NOMO-1 (cell line): ENCODE measurements at regions not wholly inside any gene's neighbourhood (a gene's known extent, or its start where the extent isn't known, plus 50 kb on each side); places are given as distances from the start of the nearest gene placed in this dataset.

Experiments
- DNase-seq, 2 experiments: peaks; one replicate each; lab custom pipeline; 2025; ENCODE audit not compliant: unreplicated experiment in 2 of 2; lab: John Stamatoyannopoulos, UW

- DNase-seq, result no peak
Measured at GRCh38 chr1:60488847-60489246, 415.3 kb upstream of the C1orf87 start.

GRCh38 chr1:60487565-60488345 lies 414.2 kb upstream of the C1orf87 start:
- DNase-seq, result no peak

- DNase-seq, result no peak
Measured at GRCh38 chr1:60483509-60483908, 409.9 kb upstream of the C1orf87 start.

- no peak for DNase-seq
Measured at GRCh38 chr1:60470246-60470645, 396.7 kb upstream of the C1orf87 start.

- DNase-seq, result no peak
Measured at GRCh38 chr1:60463786-60464185, 390.2 kb upstream of the C1orf87 start.

- no peak for DNase-seq
Measured at GRCh38 chr1:60463146-60463545, 389.6 kb upstream of the C1orf87 start.

- no peak for DNase-seq
Measured at GRCh38 chr1:60461925-60462595, 388.5 kb upstream of the C1orf87 start.

- DNase-seq, result no peak
Measured at GRCh38 chr1:60458111-60458510, 384.5 kb upstream of the C1orf87 start.

GRCh38 chr1:60449876-60450275 lies 376.3 kb upstream of the C1orf87 start:
- DNase-seq, result no peak

GRCh38 chr1:60448850-60449249 lies 375.3 kb upstream of the C1orf87 start:
- no peak for DNase-seq

GRCh38 chr1:60444680-60445079 lies 371.1 kb upstream of the C1orf87 start:
- no peak for DNase-seq

GRCh38 chr1:60436186-60436585 lies 362.6 kb upstream of the C1orf87 start:
- DNase-seq, result no peak

GRCh38 chr1:60431593-60431992 lies 358.0 kb upstream of the C1orf87 start:
- DNase-seq, result no peak

- DNase-seq, result no peak
Measured at GRCh38 chr1:60430375-60430774, 356.8 kb upstream of the C1orf87 start.

GRCh38 chr1:60428127-60428526 lies 354.6 kb upstream of the C1orf87 start:
- no peak for DNase-seq

- no peak for DNase-seq
Measured at GRCh38 chr1:60427701-60428100, 354.1 kb upstream of the C1orf87 start.

GRCh38 chr1:60427194-60427593 lies 353.6 kb upstream of the C1orf87 start:
- DNase-seq, result no peak

- DNase-seq, result no peak
Measured at GRCh38 chr1:60425528-60425927, 352.0 kb upstream of the C1orf87 start.

GRCh38 chr1:60423146-60423780 lies 349.7 kb upstream of the C1orf87 start:
- DNase-seq, result no peak

GRCh38 chr1:60421965-60422364 lies 348.4 kb upstream of the C1orf87 start:
- DNase-seq, result no peak

GRCh38 chr1:60419023-60419422 lies 345.5 kb upstream of the C1orf87 start:
- no peak for DNase-seq

- no peak for DNase-seq
Measured at GRCh38 chr1:60415696-60416095, 342.1 kb upstream of the C1orf87 start.
